HG03159 (cell line): ENCODE measurements at regions not wholly inside any gene's neighbourhood (a gene's known extent, or its start where the extent isn't known, plus 50 kb on each side); places are given as distances from the start of the nearest gene placed in this dataset.

Experiments used
- ATAC-seq: cut with Tn5 transposase; IDR thresholded peaks from one replicate; pipeline ENCODE4 v1.9.1; 2021; ENCODE audit warnings: mild to moderate bottlenecking, moderate library complexity; ENCODE audit not compliant: unreplicated experiment

DNA sequence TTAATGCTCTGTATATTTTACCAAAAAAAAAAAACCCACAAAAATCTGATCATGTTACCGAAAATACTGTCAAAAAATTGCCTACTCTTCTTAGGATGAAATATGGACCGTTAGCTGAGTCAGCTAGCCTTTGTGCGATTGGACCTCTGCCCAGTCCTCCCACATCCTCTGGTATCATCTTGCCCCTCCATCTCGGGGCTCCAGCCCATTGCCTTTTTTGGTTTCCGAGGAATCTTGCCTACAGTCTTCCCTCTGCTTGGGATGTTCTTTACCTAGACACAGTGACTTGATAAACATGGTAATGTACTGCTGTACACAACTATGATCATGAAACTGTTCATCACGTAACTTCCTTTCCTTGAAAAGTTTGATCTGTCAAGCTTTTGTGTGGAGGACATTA is 371.4 kb downstream of the SV2B start:
- no peak for ATAC-seq

DNA sequence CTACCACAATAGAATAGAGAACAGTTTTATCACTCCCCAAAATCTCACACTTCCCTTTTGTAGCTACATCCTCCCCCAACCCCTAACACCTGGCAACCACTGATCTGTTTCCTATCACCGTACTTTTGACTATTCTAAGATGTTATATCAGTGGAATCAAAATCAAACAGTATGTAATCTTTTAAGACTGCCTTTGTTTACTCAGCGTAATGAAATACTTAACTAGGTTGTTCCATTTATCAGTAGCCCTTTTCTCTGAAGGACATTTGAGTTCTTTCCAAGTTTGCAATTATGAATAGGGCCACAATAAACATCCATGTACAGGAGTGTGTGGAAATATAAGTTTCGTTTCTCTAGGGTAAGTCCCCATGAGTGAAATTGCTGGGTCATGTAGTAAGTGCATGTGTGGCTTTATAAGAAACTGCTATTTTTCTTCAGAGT is 372.3 kb downstream of the SV2B start:
- ATAC-seq: peak; percentile 83

DNA sequence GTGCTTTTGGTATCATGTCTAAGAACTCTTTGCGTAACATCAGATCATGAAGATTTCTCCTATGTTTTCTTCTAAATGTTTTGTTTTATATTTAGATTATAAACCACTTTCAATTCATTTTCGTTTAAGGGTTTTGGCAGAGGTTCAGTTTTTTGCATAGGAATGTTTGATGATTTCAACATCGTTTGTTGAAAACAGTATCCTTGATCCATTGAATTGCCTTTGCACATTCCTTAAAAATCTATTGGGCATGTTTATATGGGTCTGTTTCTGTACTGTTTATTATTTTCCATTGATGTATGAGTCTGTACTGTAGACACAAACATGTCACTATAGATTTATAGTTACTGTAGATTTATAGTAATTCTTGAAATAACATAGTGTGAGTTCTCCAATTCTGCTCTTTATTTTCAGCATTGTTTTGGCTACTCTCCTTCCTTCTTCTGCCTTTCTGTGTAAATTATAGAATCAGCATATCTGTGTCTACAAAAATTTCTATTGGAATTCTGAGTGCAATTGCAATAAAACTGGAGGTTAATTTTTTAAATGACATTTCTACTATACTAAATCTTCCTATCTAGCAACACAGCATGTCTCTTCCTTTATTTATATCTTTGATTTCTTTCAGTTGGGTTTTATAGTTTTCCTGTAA is 374.0 kb downstream of the SV2B start:
- ATAC-seq: no peak

DNA sequence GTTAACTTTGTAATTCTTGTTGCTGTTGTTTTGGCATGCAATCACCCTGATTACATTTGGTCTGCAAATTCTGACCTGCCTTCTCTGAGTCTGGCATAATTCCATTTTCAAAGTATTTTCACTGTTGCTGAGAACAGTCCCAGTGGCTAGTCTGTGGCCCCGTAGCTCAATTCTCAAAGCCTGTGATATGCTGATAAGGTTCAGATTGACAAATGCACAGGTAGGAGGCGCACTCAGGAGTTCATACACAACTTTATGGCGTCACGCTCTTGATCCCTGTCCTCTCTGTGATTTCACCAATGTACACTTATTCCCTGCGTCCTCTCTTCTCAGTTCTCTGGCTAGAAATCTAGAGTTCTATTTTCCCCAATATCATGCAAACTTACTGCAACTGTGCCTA is 376.6 kb upstream of the SLCO3A1 start:
- no peak for ATAC-seq

DNA sequence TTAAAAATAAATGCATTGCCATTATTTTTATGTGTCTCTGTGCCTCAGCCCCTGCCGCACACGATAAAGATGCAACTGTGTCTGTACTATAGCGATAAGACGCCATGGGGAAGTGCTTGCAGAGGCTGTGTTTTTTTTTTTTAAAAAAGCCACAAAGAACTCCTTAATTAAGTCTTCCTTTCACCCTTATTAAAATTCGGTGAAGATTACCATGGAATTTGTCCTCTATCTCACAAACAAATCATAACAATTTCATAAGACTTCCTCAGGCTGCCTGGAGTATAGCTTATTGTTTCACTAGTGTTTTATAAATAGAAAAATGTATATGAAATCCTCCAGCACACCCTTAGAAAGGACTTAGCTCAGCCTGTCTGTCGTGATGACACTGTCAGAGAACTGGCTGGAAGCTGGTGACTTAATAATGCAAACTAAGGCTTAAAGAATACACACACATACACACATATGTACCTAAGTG is 374.8 kb upstream of the SLCO3A1 start:
- ATAC-seq: no peak

DNA sequence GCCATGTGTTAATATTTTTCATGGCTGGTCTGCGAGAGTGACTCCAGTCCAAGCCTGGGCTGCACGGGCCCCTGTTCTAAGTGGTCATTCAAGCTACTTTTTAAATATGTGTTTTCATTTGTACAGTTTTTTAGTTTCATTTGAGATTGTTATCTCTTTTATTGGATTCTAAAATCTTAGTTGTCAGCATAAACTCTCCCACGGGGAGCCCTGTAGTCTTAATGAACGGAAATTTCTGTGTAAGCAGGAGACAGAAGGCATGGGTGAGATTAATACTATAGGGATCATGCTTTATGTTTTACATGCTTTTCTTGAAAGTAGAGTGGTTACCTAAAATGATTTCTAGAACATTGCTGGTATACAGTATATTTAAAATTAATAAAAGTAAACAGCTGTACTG is 373.1 kb upstream of the SLCO3A1 start:
- no peak for ATAC-seq

DNA sequence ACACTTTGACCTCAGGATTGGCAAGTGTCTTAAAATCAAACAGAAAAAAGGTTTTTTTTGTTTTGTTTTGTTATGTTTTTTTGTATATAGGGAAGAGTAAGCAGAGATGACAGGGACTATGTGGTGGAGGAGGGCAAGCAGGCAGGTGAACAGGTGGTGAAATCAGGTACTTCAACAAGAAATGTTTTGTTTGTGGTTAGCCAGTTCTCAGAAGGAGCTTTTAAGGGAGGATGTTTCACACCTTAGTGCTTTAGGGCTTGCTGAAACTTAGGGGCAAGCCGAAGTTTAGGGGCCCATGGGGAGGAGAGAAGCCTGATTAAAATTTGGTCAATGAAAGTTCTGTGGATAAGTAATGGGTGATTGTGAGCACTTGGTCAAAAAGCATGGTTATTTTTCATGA is 370.7 kb upstream of the SLCO3A1 start:
- ATAC-seq: peak; percentile 48

DNA sequence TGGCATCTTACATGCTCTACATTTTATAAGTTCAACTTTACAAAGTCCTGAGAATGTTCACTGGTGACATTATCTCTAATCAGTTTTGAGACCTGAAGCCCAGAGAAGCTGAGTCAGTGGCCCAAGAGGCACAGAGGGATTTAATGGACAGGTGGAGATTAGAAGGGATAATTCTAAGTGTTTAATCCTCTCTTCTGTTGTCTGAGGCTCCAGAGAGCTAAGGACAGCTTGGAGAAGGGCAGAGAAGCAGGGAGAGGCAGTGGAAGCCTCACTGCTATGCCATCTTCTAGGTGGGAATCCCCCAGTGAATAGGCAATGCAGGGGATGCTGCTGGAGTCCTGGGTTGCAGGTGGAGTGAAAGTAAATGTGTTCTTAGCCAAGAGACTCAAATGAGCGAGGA is 369.4 kb upstream of the SLCO3A1 start:
- no peak for ATAC-seq

DNA sequence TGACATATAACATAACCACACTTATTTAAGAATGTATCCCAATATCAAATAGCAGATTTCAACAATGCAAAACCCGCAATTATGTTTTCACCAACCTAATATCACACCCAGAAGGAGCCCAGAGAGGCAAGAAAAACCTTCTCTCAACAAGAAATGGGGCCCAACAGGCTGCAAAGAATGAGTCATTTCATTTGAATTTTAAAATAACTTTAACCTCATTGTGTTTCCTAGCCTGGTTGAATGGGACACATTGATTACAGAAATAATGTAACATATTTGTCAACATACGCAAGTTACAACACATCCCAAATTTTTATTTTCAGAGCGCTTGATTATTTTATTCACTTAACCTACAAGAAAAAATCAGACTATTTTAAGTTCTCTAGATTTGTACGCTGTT is 365.1 kb upstream of the SLCO3A1 start:
- no peak for ATAC-seq

DNA sequence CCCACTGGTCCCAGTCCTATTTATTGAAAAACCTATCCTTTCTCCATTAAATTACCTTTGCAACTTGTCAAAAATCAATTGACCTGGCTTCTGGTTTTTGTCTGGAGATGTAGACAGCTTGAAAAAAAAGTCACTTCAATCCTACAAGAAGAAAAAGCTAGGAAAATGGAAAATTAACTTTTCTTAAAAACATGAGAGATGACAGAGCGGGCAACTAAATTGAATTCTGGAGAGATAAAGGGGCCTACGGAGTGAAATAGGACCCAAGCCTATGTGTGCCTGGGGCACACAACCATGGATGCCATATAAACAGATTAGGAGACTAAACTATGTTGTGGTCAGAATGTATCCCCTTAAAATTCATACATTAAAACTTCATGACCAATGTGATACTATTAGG is 363.3 kb upstream of the SLCO3A1 start:
- no peak for ATAC-seq

DNA sequence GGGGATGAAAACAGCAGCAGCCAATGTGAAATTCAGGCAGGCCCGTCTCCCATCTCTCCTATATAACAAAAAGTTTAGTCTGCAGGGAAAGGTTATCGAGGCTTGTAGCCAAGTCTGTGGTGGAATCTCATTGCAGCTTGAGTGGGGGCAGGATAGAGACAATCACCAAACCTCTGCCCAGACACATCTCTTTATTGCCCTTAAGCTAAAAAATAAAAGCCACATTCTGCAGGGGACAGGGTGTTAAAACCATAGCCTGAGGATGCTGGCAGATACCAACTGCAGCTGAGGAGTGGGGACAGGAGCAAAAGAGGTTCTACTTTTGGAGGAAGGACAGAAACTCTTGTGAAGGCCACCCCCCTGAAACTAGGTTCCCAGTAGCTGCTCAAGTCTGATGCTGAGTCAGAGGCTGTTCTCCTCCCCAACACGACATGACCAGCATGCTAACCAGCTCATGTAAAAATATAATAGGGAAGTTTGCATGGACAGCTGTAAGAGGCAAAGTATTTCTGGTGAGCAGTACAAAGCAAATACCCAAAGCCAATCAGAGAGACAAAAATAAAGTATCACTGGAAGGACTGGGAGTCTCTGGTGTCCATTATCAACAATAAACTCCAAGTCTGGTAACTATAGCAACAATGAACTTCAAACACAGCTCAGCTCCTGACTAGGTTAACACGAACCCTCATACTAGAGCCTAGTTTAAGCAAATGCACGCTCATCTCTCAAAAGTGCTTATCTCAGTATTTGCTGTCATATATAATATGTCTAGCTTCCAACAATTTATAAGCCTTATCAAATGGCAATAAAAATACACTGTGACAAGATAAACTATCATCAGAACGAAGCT is 362.2 kb upstream of the SLCO3A1 start:
- no peak for ATAC-seq

DNA sequence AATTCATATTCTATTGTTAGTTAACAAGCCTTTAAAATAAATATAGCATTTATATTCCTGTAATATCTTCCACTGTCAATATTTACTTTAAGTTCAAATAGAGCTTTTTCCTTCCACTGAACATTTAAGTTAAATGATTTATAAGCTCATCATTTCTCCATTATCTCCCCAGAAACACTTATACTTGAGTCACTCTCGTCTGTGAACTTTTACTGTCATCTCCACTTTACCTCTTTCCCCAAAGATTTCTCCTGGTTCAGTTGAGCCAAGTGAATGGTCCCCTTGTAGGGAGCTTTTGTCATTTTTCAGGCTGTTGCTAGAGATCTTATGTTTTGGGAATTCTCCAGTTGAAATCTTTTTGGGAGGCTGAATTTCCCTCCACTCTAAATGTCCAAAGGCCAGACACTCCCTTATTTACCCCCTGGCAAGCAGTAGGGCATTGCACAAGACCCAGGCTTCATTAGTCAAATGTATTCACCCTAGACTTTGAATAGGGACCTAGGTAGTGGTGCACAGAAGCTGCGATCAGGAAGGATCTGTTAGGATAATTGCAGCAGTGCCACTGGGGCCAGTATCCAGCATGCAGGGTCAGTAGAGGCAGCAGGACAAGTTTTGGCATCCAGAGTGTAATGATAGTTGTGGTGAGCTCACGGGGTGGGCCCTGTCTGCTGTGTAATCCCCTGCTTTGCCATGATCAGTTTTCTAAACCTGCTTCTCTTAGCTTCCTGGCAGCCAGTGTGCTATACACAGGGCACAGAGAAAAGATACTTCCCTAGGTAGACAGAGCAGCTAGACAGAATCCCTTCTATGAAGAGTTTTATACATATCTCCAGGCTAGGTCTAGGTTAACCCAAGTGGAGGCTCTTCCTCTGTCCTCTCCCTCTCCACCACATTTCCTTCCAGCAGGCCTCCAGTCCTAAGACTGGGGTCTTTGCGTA is 356.5 kb upstream of the SLCO3A1 start:
- ATAC-seq: no peak

DNA sequence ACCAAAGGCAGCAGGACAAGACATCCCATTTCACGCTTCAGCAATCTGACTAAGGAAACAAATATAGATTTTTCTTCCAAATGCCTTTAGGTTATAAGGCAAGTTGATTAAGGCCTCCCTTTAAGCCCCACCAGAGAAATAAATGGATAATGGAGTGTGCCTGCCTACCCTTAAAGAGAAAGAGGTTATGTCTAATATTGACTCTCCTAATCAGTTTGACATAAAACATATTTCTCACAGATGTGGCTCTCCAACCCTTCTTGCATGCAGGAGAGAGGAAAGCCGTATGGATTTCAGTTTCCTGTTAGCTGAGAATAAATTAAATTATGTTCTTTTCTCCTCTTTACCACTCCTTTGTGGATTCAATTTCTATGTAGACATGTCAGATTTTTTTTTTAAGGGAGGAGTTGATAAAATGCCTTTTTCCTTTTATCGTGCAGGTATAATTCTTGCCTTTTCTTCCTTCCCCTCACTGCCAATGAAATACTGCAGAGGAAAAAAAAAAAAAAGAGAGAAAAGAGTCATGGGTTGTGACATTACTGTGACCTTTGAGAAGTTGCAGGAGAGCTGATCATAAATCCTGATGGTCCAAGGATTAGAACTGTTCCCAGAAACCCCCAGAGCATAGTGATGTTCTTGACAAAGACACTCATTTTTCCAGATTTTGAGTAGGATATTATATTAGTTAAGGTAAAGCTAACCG is 355.3 kb upstream of the SLCO3A1 start:
- no peak for ATAC-seq

DNA sequence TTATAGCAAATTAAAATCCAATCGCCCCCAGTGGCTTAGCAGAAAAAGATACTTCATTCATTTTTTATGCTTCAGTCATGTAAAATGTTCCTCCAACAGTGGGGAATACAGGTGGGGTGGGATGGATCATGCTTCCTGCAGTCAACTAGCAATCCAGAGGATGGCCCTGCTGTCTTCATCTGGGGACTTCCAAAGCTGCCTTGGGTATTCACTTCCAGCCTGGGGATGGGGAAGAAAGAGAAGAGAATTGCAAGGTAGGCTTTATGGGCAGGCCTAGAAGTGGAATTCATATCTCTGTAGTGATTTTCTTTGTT is 354.8 kb upstream of the SLCO3A1 start:
- ATAC-seq: no peak

DNA sequence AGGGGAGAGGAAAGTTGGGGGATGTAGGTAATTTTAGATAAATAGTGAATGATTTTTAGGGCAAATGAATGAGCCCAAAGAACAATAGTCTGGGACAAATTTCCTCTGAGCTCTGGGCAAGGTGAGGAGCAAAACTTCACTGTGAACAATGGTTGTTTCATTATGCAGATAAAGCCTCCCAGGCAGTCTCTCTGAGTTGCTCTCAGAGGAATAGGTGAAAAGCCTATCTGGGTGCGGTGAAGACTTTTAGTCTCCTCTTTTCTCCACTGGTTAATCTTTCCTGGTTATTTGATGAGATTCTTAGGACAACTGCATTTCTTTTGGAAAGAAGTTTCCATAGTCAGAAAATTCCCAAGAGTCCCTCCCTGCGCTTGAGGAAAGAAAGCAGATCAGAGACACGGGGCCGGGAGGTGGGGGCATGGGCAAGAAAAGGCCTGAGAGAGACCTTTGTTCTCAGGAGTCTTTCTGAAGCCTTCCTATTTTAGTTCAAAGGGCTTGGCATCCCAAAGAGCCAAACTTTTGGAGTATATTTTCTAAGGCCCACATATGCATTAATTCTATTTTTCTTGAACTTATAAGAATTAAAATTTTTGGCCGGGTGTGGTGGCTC is 353.6 kb upstream of the SLCO3A1 start:
- ATAC-seq: no peak

DNA sequence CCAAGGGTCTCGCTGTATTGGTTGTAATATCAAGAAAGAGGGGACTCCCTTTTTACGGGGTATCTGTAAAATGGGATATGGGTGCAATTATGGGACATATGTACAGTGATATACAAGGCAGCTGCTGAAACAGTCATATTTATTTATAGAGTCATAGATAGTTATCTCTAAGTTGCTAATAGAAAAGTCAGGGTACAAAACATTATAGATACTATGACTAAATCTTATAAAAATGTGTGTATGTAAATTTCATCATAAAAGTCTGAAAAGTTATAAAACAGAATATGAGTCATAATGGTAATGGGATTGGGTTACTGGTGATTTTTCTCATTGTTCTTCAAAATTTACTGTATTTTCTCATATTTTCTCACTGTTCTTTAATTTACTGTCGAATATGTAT is 344.9 kb upstream of the SLCO3A1 start:
- no peak for ATAC-seq

DNA sequence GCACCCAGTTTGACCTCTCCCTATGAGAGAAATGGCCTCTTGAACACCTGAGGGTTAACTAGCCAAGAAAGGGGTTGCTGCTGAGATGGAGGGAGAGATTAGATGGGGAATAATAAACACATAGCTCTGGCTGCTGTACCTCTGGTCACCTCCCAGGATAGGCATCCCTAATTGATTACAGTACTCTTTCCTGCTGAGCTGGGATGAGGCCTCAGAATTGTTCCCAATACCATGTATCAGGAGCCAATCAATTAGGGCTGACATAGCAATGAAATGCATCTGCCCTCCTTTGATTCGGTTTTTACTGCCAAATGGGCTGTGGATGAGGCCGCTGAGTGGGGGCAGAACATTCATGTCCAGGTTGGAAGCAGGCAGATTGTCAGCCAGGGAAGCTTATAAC is 339.4 kb upstream of the SLCO3A1 start:
- ATAC-seq: no peak

DNA sequence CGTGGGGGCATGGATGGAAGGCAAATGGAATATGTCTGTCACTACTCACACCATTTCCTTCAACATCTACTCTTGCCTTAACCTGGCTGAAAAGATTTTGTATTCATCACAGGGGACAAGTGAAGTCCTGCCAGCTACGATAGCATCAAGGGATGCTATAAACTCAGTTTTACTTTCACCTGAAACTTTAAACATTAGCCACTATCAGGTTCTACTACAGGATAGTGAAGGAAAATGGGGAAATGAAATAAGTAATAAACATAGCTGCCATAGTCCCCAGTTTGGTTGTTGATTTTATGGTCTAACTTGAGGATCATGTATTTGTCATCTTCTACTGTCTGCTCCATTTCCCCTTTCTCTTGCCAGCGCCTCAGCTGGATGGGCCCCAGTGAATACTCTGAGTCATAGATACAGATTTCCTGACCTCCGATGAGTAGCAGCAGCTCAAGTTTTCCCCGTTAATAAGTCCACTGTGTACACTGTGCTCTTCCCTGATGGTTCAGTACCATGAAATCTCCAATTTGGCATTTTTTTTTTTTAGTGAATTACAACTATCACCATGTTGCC is 338.2 kb upstream of the SLCO3A1 start:
- peak; percentile 70 for ATAC-seq

DNA sequence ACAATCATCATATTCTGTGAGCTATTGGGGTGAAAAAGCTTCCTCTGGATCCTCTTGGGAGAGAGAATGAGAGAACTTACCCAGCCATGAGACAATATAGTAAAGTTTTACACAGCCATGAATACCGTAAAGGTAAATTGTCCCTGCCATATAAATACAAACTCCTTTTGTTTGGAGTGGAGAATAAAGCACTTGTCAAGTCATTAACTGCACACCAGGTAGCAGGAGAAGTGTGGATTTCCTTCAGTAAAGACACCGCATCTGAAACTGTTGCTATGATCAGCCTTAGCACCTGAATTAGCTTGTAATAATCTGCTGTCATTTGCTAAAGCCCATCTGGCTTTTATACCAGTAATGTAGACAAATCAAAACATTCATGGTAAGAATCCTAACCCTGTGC is 336.6 kb upstream of the SLCO3A1 start:
- ATAC-seq: no peak
